AG04450 (cell line): ENCODE measurements at regions not wholly inside any gene's neighbourhood (a gene's known extent, or its start where the extent isn't known, plus 50 kb on each side); places are given as distances from the start of the nearest gene placed in this dataset.

ENCODE experiments used
- CTCF ChIA-PET: fragments of 300-600, 350-600 bp; formaldehyde crosslinking; extraction: SDS; loops from one replicate; lab custom pipeline; 2022; ENCODE audit warnings: antibody characterized with exemption, inconsistent platforms; lab: Charles Lee
- POLR2A ChIA-PET: fragments of 350-600 bp; formaldehyde crosslinking; extraction: SDS; loops from one replicate; lab custom pipeline; 2021; ENCODE audit warnings: antibody characterized with exemption, inconsistent platforms; lab: Yijun Ruan, JAX
- DNase-seq: peaks from one replicate; pipeline ENCODE4 v3.0.0-alpha.2; 2011; ENCODE audit warnings: low read depth, low spot score
- H3K27ac ChIP-seq: one replicate; pipeline ENCODE4 v1.5.1; 2012; ENCODE audit warnings: low read depth, low read length, control low read depth
- H3K27me3 ChIP-seq: one replicate; pipeline ENCODE4 v1.6.0; 2012; ENCODE audit warnings: low read length; ENCODE audit not compliant: control insufficient read depth, insufficient read depth
- H3K4me3 ChIP-seq: 2 replicates; pipeline ENCODE4 v1.5.1; 2011; ENCODE audit warnings: mild to moderate bottlenecking, low read depth, low read length, control low read depth
- H3K9me3 ChIP-seq: 2 replicates; pipeline ENCODE4 v1.5.1; 2012; ENCODE audit warnings: low read length; ENCODE audit not compliant: control insufficient read depth, insufficient read depth
- TF ChIP-seq, protein P1 (sequence below): IDR thresholded peaks from 2 replicates; pipeline ENCODE4 v1.5.1; 2011; ENCODE audit warnings: low read depth, low read length, control low read depth, inconsistent platforms

- Histone ChIP-seq H3K27me3 (no peaks in the 10 kb centered on the region), H3K4me3 (no peak overlapping the region), H3K9me3 (peaks cover 27% of the 10 kb centered on the region), H3K27ac (no peak overlapping the region)
- ChIA-PET CTCF (no interaction called here), POLR2A (no interaction called here)
- TF ChIP-seq, protein P1, sequence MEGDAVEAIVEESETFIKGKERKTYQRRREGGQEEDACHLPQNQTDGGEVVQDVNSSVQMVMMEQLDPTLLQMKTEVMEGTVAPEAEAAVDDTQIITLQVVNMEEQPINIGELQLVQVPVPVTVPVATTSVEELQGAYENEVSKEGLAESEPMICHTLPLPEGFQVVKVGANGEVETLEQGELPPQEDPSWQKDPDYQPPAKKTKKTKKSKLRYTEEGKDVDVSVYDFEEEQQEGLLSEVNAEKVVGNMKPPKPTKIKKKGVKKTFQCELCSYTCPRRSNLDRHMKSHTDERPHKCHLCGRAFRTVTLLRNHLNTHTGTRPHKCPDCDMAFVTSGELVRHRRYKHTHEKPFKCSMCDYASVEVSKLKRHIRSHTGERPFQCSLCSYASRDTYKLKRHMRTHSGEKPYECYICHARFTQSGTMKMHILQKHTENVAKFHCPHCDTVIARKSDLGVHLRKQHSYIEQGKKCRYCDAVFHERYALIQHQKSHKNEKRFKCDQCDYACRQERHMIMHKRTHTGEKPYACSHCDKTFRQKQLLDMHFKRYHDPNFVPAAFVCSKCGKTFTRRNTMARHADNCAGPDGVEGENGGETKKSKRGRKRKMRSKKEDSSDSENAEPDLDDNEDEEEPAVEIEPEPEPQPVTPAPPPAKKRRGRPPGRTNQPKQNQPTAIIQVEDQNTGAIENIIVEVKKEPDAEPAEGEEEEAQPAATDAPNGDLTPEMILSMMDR: no peak
- no peak for DNase-seq
These were observed 71.3 kb upstream of the ZNF804B start for GRCh38 chr7:88688222-88688621.

- H3K27ac ChIP-seq: no peak overlapping the region
- H3K27me3 ChIP-seq: no peaks in the 10 kb centered on the region
- TF ChIP-seq, protein P1: no peak
- peaks cover 27% of the 10 kb centered on the region for H3K9me3 ChIP-seq
- DNase-seq: no peak
- ChIA-PET POLR2A (no interaction called here), CTCF (no interaction called here)
- no peak overlapping the region for H3K4me3 ChIP-seq
These were observed 72.9 kb upstream of the ZNF804B start for GRCh38 chr7:88686468-88687229.

GRCh38 chr7:88681682-88682081 is 77.8 kb upstream of the ZNF804B start:
- Histone ChIP-seq H3K27me3 (no peaks in the 10 kb centered on the region), H3K9me3 (peaks cover 24% of the 10 kb centered on the region), H3K4me3 (no peak overlapping the region), H3K27ac (no peak overlapping the region)
- TF ChIP-seq, protein P1: no peak
- DNase-seq: no peak
- POLR2A ChIA-PET: no interaction called here
- CTCF ChIA-PET: no interaction called here

DNA sequence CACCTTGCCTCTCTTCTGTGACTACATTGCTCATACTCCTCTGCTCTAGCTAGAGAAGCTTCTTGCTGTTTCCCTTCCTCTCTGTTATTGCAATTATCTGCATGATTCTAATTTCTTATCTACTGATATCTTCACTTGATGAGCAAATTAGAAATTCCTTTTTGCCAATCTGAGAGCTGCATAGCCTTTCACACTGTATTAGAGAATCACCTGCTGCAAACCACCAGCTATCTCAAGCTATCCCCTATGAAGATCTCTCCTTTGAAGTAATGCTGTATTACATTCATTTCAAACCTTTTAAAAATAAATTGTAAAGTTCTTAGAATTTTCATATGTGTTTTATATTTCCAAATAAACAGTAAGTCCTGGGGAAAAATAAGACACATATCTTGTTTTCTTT is 89.0 kb upstream of the ZNF804B start:
- TF ChIP-seq, protein P1: no peak
- H3K27ac ChIP-seq: no peak overlapping the region
- ChIA-PET POLR2A (no interaction called here), CTCF (no interaction called here)
- DNase-seq: no peak
- H3K4me3 ChIP-seq: no peak overlapping the region
- peaks cover 11% of the 10 kb centered on the region for H3K9me3 ChIP-seq
- H3K27me3 ChIP-seq: no peaks in the 10 kb centered on the region

DNA sequence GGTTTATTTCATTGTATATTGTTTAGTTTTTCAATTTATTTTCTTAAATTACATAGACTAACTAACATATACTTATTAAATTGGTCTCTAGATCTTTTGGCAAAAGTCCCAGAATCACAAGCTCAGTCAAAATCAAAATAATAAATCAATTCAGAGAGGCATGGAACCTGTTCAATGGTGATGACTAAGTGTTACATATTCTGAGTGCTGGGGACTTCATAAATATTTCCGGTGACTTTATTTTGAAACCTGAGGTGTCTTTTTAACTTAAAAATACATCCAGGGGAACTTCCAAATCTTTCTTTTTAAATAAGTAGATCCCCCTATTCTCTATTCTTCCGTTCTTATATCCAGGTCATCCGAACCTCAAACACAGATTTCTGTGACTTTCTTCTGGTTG is 89.6 kb upstream of the ZNF804B start:
- H3K27me3 ChIP-seq: no peaks in the 10 kb centered on the region
- DNase-seq: no peak
- TF ChIP-seq, protein P1: no peak
- ChIA-PET POLR2A (no interaction called here), CTCF (no interaction called here)
- H3K4me3 ChIP-seq: no peak overlapping the region
- H3K9me3 ChIP-seq: peaks cover 11% of the 10 kb centered on the region
- H3K27ac ChIP-seq: no peak overlapping the region
